Endothelial cell of umbilical vein (primary cell): ENCODE measurements at regions not wholly inside any gene's neighbourhood (a gene's known extent, or its start where the extent isn't known, plus 50 kb on each side); places are given as distances from the start of the nearest gene placed in this dataset.

Experiments used
- BruUV-seq: library from RNA; stranded (reverse); fragments of 400-500 nt; replicated peaks from 2 replicates; lab custom pipeline; 2021; lab: Mats Ljungman, UMichigan
- CTCF ChIA-PET: fragments of 300-600, 350-600 bp; sonication (Branson Sonifier 250); formaldehyde crosslinking; loops from one replicate; lab custom pipeline; 2021; ENCODE audit warnings: antibody characterized with exemption, inconsistent platforms; lab: Charles Lee
- POLR2A ChIA-PET: fragments of 300-600, 350-600 bp; sonication (Branson Sonifier 250); formaldehyde crosslinking; loops from one replicate; lab custom pipeline; 2021; ENCODE audit warnings: antibody characterized with exemption, inconsistent platforms; lab: Charles Lee
- DNase-seq: peaks from one replicate; pipeline ENCODE4 v3.0.0-alpha.2; 2011; ENCODE audit warnings: low read depth, low spot score
- FAIRE-seq: peaks from 2 replicates; lab custom pipeline; 2011; peaks lifted over from hg19 to GRCh38; lab: Jason Lieb, UNC
- H2AFZ ChIP-seq: 2 replicates; pipeline ENCODE4 v1.6.0; 2012; ENCODE audit warnings: low read depth, low read length, control low read depth, inconsistent platforms
- H3K27ac ChIP-seq: 2 replicates; pipeline ENCODE4 v1.5.1; 2011; ENCODE audit warnings: low read depth, mild to moderate bottlenecking, control low read depth, low read length, moderate library complexity; ENCODE audit not compliant: insufficient read depth
- H3K27me3 ChIP-seq, 2 experiments: 2 replicates each; pipeline versions ENCODE4 v1.6.0 to v1.6.1; 2011; ENCODE audit warnings: low read length in 2 of 2, mixed read lengths in 1 of 2; ENCODE audit not compliant: control insufficient read depth in 2 of 2, insufficient read depth in 2 of 2
- H3K36me3 ChIP-seq, 2 experiments: 2 replicates in 1 of 2; 3 replicates in 1 of 2; pipeline ENCODE4 v1.5.1; 2011; ENCODE audit warnings: low read length in 2 of 2, mild to moderate bottlenecking in 1 of 2, moderate library complexity in 1 of 2; ENCODE audit not compliant: control insufficient read depth in 2 of 2, insufficient read depth in 2 of 2; ENCODE audit errors: extremely low read depth in 1 of 2
- H3K4me1 ChIP-seq: 3 replicates; pipeline ENCODE4 v1.5.1; 2011; ENCODE audit warnings: mild to moderate bottlenecking, low read length; ENCODE audit not compliant: control insufficient read depth, insufficient read depth; ENCODE audit errors: extremely low read depth
- H3K4me2 ChIP-seq: 2 replicates; pipeline ENCODE4 v1.6.1; 2011; ENCODE audit warnings: low read length, control low read depth, mixed read lengths; ENCODE audit not compliant: insufficient read depth
- H3K4me3 ChIP-seq, 3 experiments: fragments of 200-600 bp in 1 of 3; sonication (generic), shearing (Covaris generic) in 1 of 3; replicated peaks in 1 of 3; 2 replicates each; pipeline ENCODE4 v1.5.1; 2011 to 2016; ENCODE audit warnings: control low read depth in 3 of 3, low read length in 3 of 3, mild to moderate bottlenecking in 2 of 3, inconsistent platforms in 1 of 3, low read depth in 1 of 3, moderate library complexity in 1 of 3; ENCODE audit not compliant: insufficient read depth in 1 of 3
- H3K79me2 ChIP-seq: 2 replicates; pipeline ENCODE4 v1.6.0; 2012; ENCODE audit warnings: low read length, inconsistent platforms; ENCODE audit not compliant: control insufficient read depth, insufficient read depth
- H3K9ac ChIP-seq: replicated peaks from 2 replicates; pipeline ENCODE3; 2011; ENCODE audit warnings: low read length, control low read depth; ENCODE audit not compliant: insufficient read depth; ENCODE audit errors: extremely low read depth
- H3K9me1 ChIP-seq: replicated peaks from 3 replicates; pipeline ENCODE4 v1.6.0; 2011; ENCODE audit warnings: mild to moderate bottlenecking, low read length; ENCODE audit not compliant: control insufficient read depth, insufficient read depth; ENCODE audit errors: extremely low read depth
- H3K9me3 ChIP-seq: replicated peaks from 2 replicates; pipeline ENCODE4 v1.5.1; 2012; ENCODE audit warnings: low read length, inconsistent platforms; ENCODE audit not compliant: control insufficient read depth, insufficient read depth
- H4K20me1 ChIP-seq: replicated peaks from 2 replicates; pipeline ENCODE3; 2011; ENCODE audit warnings: mild to moderate bottlenecking, low read length; ENCODE audit not compliant: control insufficient read depth, insufficient read depth; ENCODE audit errors: extremely low read depth
- EZH2 ChIP-seq: IDR thresholded peaks from 2 replicates; pipeline ENCODE4 v1.6.1; 2012; ENCODE audit warnings: borderline replicate concordance, low read depth, mild to moderate bottlenecking, moderate library complexity, low read length, inconsistent platforms; ENCODE audit not compliant: severe bottlenecking
- FOS ChIP-seq: IDR thresholded peaks from 2 replicates; pipeline ENCODE4 v1.6.1; 2011; ENCODE audit warnings: mild to moderate bottlenecking, low read length, moderate library complexity, borderline replicate concordance; ENCODE audit not compliant: insufficient read depth
- GATA2 ChIP-seq: IDR thresholded peaks from 2 replicates; pipeline ENCODE4 v1.7.0; 2011; ENCODE audit warnings: low read depth, mild to moderate bottlenecking, moderate library complexity, mixed read lengths, low read length; ENCODE audit not compliant: insufficient read length, insufficient read depth
- JUN ChIP-seq: IDR thresholded peaks from 2 replicates; pipeline ENCODE4 v1.6.1; 2011; ENCODE audit warnings: borderline replicate concordance, low read depth; ENCODE audit not compliant: insufficient read length, insufficient read depth
- MYC ChIP-seq: IDR thresholded peaks from one replicate; pipeline ENCODE4 v1.6.1; 2011; ENCODE audit warnings: mild to moderate bottlenecking, low read depth, low read length
- POLR2A ChIP-seq: IDR thresholded peaks from 2 replicates; pipeline ENCODE4 v1.6.1; 2012; ENCODE audit warnings: low read depth, mild to moderate bottlenecking, control low read depth, low read length
- POLR2AphosphoS5 ChIP-seq: IDR thresholded peaks from 2 replicates; pipeline ENCODE4 v1.6.1; 2012; ENCODE audit warnings: low read depth, mild to moderate bottlenecking, control low read depth, low read length, moderate library complexity; ENCODE audit not compliant: insufficient read depth
- dilution Hi-C: fragments of 300-500 bp; cut with MboI; formaldehyde crosslinking; loops from one replicate; pipeline ENCODE4 v1.15.0; 2019; ENCODE audit warnings: low sequenced_read_pairs; ENCODE audit not compliant: extremely low pct_ligation_motif_present
- intact Hi-C: fragments of 100-400 bp; cut with micrococcal nuclease; formaldehyde crosslinking; loops from one replicate; pipeline ENCODE4 v1.10.0; 2022
- TF ChIP-seq, protein P1 (sequence below), 2 donors: IDR thresholded peaks; 1 replicate in 1 of 2; 2 replicates in 1 of 2; pipeline ENCODE4 v1.5.1; 2011; ENCODE audit warnings: low read length in 2 of 2, mild to moderate bottlenecking in 2 of 2, moderate library complexity in 2 of 2, control low read depth in 1 of 2, inconsistent platforms in 1 of 2, low read depth in 1 of 2; ENCODE audit not compliant: insufficient read depth in 1 of 2; ENCODE audit errors: extremely low read depth in 1 of 2
- TF ChIP-seq, protein P2 (sequence below): IDR thresholded peaks from 2 replicates; pipeline ENCODE4 v1.6.1; 2011; ENCODE audit not compliant: insufficient read depth, insufficient read length

DNA sequence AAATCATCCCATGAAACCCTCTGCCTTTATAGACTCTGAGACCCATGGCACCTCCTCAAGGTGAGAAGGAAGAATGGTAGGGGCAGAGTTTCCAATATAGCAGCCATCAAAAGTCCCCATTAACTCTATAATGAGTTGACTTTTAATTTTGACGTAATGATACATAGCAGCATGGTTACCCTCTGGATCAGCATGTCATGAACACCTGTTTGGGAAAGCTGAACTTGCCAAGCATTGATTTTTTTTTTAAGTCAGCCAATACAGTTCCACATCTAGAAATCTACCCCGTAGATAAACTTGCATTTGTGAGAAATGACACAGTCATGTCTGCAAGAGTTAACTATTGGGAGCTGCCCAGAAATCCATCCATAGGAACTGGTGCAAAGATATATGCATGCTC lies 191.8 kb downstream of the TMEM114 start:
- CTCF ChIA-PET, result no interaction called here
- Histone ChIP-seq H3K4me1 (no peaks in the 10 kb centered on the region), H3K9me1 (no peaks in the 10 kb centered on the region), H2AFZ (no peak overlapping the region), H4K20me1 (no peaks in the 10 kb centered on the region), H3K27ac (no peak overlapping the region), H3K27me3 (no peaks in the 10 kb centered on the region), H3K4me3 (no peak overlapping the region), H3K79me2 (no peaks in the 10 kb centered on the region), H3K36me3 (no peaks in the 10 kb centered on the region), H3K9me3 (peaks cover 2% of the 10 kb centered on the region), H3K4me2 (no peak overlapping the region), H3K9ac (no peak overlapping the region)
- no TSS peak for BruUV-seq
- intact Hi-C loops (no loop called here), dilution Hi-C loops (no loop called here)
- POLR2A ChIA-PET, result no interaction called here
- no peak for TF ChIP-seq EZH2
- no peak for DNase-seq
- FAIRE-seq, result no peak

DNA sequence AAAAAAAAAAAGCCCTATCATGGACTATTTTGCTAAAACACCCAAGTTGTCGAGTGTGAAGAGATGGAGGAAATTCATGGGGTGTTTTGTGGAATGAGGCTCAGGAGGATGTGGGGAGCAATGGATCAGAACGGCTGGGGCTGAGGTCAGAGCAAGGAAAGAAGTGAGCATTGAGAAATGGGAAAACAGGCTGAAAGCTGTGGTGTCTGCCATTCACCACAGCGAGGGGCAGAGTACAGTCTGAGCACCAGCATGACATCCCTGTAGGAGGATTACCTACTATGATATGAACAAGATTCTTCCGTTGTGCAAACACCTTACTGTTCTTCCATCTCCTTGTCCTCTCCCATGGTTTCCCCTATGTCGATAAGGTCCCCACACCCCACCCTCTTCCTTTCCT lies 193.1 kb downstream of the TMEM114 start:
- Histone ChIP-seq H3K27ac (no peak overlapping the region), H3K9me1 (no peaks in the 10 kb centered on the region), H3K4me1 (no peaks in the 10 kb centered on the region), H4K20me1 (no peaks in the 10 kb centered on the region), H3K79me2 (no peaks in the 10 kb centered on the region), H3K36me3 (no peaks in the 10 kb centered on the region), H3K27me3 (no peaks in the 10 kb centered on the region), H3K4me2 (no peak overlapping the region), H3K4me3 (no peak overlapping the region), H3K9me3 (peaks cover 2% of the 10 kb centered on the region), H2AFZ (no peak overlapping the region), H3K9ac (no peak overlapping the region)
- FAIRE-seq (no peak), DNase-seq (no peak)
- TF ChIP-seq JUN, result no peak
- TF ChIP-seq POLR2A, result no peak
- TF ChIP-seq GATA2, result no peak
- TF ChIP-seq MYC, result no peak
- TF ChIP-seq, protein P1, sequence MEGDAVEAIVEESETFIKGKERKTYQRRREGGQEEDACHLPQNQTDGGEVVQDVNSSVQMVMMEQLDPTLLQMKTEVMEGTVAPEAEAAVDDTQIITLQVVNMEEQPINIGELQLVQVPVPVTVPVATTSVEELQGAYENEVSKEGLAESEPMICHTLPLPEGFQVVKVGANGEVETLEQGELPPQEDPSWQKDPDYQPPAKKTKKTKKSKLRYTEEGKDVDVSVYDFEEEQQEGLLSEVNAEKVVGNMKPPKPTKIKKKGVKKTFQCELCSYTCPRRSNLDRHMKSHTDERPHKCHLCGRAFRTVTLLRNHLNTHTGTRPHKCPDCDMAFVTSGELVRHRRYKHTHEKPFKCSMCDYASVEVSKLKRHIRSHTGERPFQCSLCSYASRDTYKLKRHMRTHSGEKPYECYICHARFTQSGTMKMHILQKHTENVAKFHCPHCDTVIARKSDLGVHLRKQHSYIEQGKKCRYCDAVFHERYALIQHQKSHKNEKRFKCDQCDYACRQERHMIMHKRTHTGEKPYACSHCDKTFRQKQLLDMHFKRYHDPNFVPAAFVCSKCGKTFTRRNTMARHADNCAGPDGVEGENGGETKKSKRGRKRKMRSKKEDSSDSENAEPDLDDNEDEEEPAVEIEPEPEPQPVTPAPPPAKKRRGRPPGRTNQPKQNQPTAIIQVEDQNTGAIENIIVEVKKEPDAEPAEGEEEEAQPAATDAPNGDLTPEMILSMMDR (IDR thresholded peaks at IDR 0.05; ENCODE audit: extremely low read depth in 1 of 2, insufficient read depth in 1 of 2, low read depth in 1 of 2, low read length in 2 of 2), result no peak
- TF ChIP-seq, protein P2, sequence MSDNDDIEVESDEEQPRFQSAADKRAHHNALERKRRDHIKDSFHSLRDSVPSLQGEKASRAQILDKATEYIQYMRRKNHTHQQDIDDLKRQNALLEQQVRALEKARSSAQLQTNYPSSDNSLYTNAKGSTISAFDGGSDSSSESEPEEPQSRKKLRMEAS, result no peak
- no peak for TF ChIP-seq EZH2
- TF ChIP-seq FOS, result no peak
- TF ChIP-seq POLR2AphosphoS5, result no peak
- POLR2A ChIA-PET, result no interaction called here
- intact Hi-C loops (no loop called here), dilution Hi-C loops (no loop called here)
- BruUV-seq, result no TSS peak
- CTCF ChIA-PET, result no interaction called here
